Activated T-helper 1 cell treated with anti-CD3 and anti-CD28 coated beads, Interleukin-12 subunit alpha, Interleukin-12 subunit beta, Interleukin-2, Interleukin-4 antibody, amounts not matched to agents 30 ng/mL and 10 ng/mL and 1 ng/mL, durations not matched to agents 14 hours and 24 hours and 36 hours (primary cell): ENCODE measurements at regions not wholly inside any gene's neighbourhood (a gene's known extent, or its start where the extent isn't known, plus 50 kb on each side); places are given as distances from the start of the nearest gene placed in this dataset.
"Not testable (repeated sequence)": the region's sequence is repeated elsewhere in the genome, so short reads cannot be mapped to it uniquely, and the experiment has no call there.

ENCODE experiments used
- DNase-seq: peaks from one replicate; pipeline ENCODE4 v3.0.0; 2021; ENCODE audit warnings: low spot score
- H3K27ac Mint-ChIP-seq: one replicate; pipeline ENCODE4 v1.8.0; 2021; ENCODE audit warnings: mild to moderate bottlenecking, mixed read lengths
- H3K27me3 Mint-ChIP-seq: one replicate; pipeline ENCODE4 v1.8.0; 2022; ENCODE audit warnings: mild to moderate bottlenecking, moderate library complexity, mixed read lengths; ENCODE audit not compliant: insufficient read depth
- H3K36me3 Mint-ChIP-seq: one replicate; pipeline ENCODE4 v1.8.0; 2021; ENCODE audit warnings: low read depth, mixed read lengths
- H3K4me1 Mint-ChIP-seq: one replicate; pipeline ENCODE4 v1.8.0; 2021; ENCODE audit warnings: low read depth, mixed read lengths
- H3K4me3 Mint-ChIP-seq: one replicate; pipeline ENCODE4 v1.8.0; 2021; ENCODE audit warnings: mild to moderate bottlenecking, moderate library complexity, mixed read lengths
- H3K9me3 Mint-ChIP-seq: one replicate; pipeline ENCODE4 v1.8.0; 2021; ENCODE audit warnings: mixed read lengths
- intact Hi-C: fragments of 100-400 bp; cut with micrococcal nuclease; formaldehyde crosslinking; loops from one replicate; pipeline ENCODE4 v1.15.1; 2024

DNA sequence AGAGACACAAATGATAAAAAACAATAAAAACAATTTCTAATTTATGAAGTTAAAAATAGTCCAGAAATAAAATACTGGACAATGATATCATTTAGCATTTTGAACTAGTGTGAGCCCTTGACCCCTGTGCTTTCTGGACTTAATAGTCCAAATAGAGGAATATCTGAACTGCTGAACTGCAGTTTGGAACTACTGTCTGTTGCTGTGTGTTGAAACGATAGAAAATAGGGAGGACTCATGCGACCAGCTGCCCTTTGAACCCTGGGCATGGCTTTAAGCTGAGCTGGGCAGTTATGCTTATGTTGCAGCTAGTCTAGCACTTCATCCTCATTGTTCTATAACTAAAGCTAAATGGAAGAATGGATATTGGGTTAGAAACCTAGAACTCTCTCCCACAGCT lies 99.5 kb downstream of the FMR1NB start:
- H3K27ac Mint-ChIP-seq = no peak overlapping the region
- H3K36me3 Mint-ChIP-seq = no peaks in the 10 kb centered on the region
- no peak overlapping the region for H3K4me3 Mint-ChIP-seq
- H3K9me3 Mint-ChIP-seq = no peaks in the 10 kb centered on the region
- intact Hi-C loops = no loop called here
- no peaks in the 10 kb centered on the region for H3K27me3 Mint-ChIP-seq
- DNase-seq = no peak
- no peaks in the 10 kb centered on the region for H3K4me1 Mint-ChIP-seq

DNA sequence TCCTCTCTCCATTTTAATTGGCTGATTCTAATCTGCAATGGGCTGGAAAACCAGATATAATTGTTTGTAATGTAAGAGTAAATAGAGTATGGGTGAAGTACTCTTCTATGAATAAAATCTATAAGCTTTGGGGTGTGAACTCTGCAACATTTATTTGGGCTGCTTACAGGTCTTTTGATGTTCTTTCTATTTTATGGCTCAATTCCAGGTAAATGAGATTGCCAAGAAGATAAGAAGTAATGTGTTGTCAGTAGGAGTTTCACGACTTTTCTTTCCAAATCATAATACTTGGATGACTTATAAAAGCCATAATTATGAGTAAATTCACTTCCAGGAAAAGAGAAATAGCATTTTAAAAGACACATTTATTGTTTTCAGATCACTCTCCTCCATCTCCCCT lies 103.5 kb downstream of the FMR1NB start:
- Mint-ChIP-seq H3K27ac (no peak overlapping the region), H3K9me3 (no peaks in the 10 kb centered on the region), H3K36me3 (no peaks in the 10 kb centered on the region), H3K4me3 (no peak overlapping the region), H3K27me3 (peaks cover 2% of the 10 kb centered on the region), H3K4me1 (no peaks in the 10 kb centered on the region)
- no peak for DNase-seq
- intact Hi-C loops = no loop called here

DNA sequence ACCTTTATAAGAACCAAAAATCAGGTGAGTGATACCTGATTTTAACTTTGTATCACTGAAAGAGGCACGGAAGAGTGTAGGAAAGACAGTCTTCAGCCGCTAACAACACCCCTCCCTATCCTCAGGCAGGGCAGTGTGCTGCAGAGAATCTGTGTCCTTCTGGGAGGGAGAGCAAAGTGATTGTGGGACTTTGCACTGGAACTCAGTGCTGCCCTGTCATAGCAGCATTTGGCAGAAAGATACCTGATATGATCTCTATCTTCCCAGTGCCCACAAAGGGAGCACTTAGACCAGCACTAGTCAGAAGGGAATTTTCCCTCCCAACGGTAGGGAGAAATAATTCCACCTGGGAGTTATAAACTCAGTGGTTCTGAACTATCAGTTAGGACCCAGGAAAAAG lies 139.0 kb downstream of the FMR1NB start:
- no peak for DNase-seq
- Mint-ChIP-seq H3K27me3 (no peaks in the 10 kb centered on the region), H3K27ac (no peak overlapping the region), H3K9me3 (peaks cover 3% of the 10 kb centered on the region), H3K36me3 (no peaks in the 10 kb centered on the region), H3K4me1 (no peaks in the 10 kb centered on the region), H3K4me3 (no peak overlapping the region)
- intact Hi-C loops = no loop called here

DNA sequence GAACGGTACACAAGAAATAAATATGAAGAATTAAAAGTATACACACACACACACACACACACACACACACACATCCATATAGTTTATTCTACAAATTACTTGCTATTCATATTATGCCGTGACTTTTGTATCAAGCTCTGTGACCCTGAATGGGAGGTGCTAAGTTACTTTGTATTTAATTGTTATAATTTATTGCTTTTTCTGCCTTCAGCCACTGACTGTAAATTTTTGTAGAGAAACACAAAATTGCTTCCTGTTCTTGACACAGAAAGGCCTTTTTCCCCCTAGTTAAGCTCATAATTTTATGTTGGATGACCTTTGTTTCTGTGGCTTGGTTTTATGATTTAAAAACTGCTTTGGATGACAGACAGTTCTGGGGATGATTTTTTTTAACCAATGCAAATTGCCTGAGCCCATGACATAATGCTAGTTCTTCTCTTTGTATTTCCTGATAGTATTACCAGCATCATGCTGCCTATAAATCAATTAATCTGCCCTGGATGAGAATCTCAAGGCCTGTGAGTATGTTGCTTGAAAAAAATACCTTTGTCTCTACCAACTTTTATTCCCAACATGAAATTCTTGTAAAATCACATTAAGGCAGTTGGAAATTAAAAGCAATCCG lies 140.0 kb downstream of the FMR1NB start:
- Mint-ChIP-seq H3K27me3 (no peaks in the 10 kb centered on the region), H3K4me1 (no peaks in the 10 kb centered on the region), H3K4me3 (no peak overlapping the region), H3K36me3 (no peaks in the 10 kb centered on the region), H3K27ac (no peak overlapping the region), H3K9me3 (peaks cover 3% of the 10 kb centered on the region)
- DNase-seq = no peak
- intact Hi-C loops = no loop called here

DNA sequence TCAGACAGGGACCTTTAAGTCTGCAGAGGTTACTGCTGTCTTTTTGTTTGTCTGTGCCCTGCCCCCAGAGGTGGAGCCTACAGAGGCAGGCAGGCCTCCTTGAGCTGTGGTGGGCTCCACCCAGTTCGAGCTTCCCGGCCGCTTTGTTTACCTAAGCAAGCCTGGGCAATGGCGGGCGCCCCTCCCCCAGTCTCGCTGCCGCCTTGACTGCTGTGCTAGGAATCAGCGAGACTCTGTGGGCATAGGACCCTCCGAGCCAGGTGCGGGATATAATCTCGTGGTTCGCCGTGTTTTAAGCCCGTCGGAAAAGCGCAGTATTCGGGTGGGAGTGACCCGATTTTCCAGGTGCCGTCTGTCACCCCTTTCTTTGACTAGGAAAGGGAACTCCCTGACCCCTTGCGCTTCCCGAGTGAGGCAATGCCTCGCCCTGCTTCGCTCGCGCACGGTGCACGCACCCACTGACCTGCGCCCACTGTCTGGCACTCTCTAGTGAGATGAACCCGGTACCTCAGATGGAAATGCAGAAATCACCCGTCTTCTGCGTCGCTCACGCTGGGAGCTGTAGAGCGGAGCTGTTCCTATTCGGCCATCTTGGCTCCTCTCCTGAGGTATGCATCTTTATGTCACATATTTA lies 147.9 kb downstream of the FMR1NB start:
- H3K36me3 Mint-ChIP-seq, H3K27ac Mint-ChIP-seq, DNase-seq, intact Hi-C loops, H3K4me1 Mint-ChIP-seq, H3K27me3 Mint-ChIP-seq, H3K4me3 Mint-ChIP-seq, H3K9me3 Mint-ChIP-seq: not testable (repeated sequence)

DNA sequence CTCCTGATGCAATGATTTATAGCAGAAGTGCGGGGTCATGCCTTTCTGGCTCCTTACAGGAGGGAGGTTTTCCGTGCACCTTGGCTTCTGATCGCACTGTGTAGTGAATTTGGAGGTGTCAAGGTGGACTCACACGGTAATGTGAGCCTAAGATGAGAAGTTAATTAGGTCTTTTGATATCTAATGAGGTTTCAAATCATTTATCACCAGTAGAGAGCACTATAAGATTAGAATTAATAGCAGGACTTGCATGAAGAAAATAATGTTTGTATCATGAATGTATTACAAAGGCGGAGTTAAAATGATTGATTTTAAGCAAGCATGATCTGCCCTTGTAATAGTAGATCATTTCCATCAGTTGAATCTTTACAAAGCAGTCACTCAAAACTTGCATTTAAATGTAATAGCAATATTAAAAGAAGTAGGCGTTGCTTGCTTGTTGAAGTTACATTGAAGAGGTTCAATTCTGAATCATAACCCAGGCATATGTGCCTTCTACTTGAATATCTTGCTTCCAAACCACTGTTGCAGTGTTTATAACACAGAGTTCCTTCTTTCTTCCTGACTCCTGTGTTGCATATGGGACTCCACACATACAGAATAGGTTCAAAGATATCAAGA lies 152.1 kb downstream of the FMR1NB start:
- DNase-seq = no peak
- no peaks in the 10 kb centered on the region for H3K27me3 Mint-ChIP-seq
- H3K36me3 Mint-ChIP-seq = no peaks in the 10 kb centered on the region
- H3K9me3 Mint-ChIP-seq = no peaks in the 10 kb centered on the region
- H3K4me1 Mint-ChIP-seq = no peaks in the 10 kb centered on the region
- intact Hi-C loops = loop anchor here (5.0 kb wide), 1 partner anchor 1154 kb away; no protein-coding TSS in a partner anchor
- H3K27ac Mint-ChIP-seq = no peak overlapping the region
- H3K4me3 Mint-ChIP-seq = no peak overlapping the region

DNA sequence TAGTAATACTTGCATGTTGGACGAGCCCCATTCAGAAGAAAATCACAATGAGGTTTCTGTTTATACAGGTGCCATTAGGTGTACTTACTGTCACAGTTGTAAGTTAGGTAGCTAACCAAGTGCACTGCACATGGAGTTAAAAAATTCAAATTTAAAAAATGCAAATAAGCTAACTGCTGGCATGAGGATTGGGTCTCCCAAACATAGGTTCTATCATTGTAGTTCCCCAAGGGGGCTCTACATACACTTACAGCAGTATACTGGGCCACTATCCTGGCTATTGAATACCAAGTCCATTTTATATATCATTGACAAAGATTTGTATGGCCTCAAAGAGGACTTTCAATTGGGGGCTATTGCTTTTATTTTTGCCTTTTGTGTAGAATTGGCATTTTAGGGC lies 153.4 kb downstream of the FMR1NB start:
- H3K9me3 Mint-ChIP-seq = no peaks in the 10 kb centered on the region
- H3K36me3 Mint-ChIP-seq = no peaks in the 10 kb centered on the region
- H3K27me3 Mint-ChIP-seq = no peaks in the 10 kb centered on the region
- no peak overlapping the region for H3K4me3 Mint-ChIP-seq
- H3K4me1 Mint-ChIP-seq = no peaks in the 10 kb centered on the region
- DNase-seq = no peak
- H3K27ac Mint-ChIP-seq = no peak overlapping the region
- intact Hi-C loops = loop anchor here (5.0 kb wide), 1 partner anchor 1153 kb away; no protein-coding TSS in a partner anchor

DNA sequence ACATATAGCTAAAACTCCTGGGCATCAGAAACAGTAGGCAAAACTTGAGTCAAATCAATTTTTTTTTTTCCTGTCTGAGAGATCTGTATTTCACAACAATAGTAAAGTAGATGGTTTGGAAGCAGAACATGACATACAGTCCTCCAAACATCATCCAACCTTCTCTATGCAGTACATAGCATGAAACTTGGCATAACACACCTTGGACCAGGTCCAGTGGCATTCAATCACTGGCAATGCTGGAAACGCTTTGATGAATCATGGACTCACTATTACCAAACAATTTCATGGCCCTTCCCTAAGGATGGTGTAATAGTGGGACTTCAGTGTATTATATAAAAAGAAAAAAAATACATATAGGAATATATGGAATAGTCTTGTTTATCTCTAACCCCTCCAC lies 154.6 kb downstream of the FMR1NB start:
- no peaks in the 10 kb centered on the region for H3K4me1 Mint-ChIP-seq
- intact Hi-C loops = no loop called here
- H3K36me3 Mint-ChIP-seq = no peaks in the 10 kb centered on the region
- H3K27ac Mint-ChIP-seq = no peak overlapping the region
- H3K27me3 Mint-ChIP-seq = no peaks in the 10 kb centered on the region
- no peak overlapping the region for H3K4me3 Mint-ChIP-seq
- H3K9me3 Mint-ChIP-seq = no peaks in the 10 kb centered on the region
- DNase-seq = no peak

DNA sequence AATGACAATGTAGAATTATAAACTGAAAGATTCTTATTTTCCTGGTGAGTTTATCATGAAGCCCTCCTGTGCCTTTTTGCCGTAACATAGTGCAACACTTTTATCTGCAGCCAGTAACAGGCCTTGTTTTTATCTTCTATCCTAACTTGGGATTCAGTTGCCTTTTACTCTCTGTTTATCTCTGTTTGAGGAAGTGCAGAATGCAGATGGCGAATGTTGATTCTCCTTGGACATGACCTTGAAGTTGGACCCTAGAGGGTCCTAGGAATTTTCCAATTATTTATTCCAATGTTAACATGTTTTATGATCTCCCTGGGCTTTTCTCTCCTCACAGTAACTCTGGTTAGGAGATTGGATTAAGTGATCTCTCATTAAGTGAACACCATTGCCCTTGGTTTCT lies 165.0 kb downstream of the FMR1NB start:
- intact Hi-C loops = no loop called here
- no peak overlapping the region for H3K27ac Mint-ChIP-seq
- H3K27me3 Mint-ChIP-seq = no peaks in the 10 kb centered on the region

DNA sequence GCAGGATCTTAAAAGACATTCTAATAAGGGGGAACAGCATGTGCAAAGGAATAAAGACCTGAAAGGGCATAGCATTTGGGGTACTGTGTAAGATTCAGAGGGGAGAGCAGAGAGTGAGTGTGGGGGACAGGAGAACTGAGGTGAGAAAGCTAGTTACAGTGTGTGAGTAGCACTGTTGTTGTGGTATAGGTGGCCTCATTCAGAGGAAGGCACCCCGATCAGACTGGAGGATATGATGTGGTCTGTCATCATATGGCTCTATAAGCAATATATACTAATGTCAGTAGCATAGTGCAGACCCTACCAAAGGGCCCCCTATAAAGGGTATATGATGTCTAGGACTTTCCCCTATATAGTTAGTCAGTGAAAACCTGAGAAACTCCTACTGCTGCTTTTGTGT lies 175.8 kb downstream of the FMR1NB start:
- Mint-ChIP-seq H3K4me1 (no peaks in the 10 kb centered on the region), H3K27me3 (no peaks in the 10 kb centered on the region), H3K9me3 (peaks cover 3% of the 10 kb centered on the region), H3K4me3 (no peak overlapping the region), H3K36me3 (no peaks in the 10 kb centered on the region), H3K27ac (no peak overlapping the region)
- intact Hi-C loops = no loop called here
- DNase-seq = no peak

More for the DNA sequence above, 165.0 kb downstream of the FMR1NB start:
- Mint-ChIP-seq H3K9me3 (no peaks in the 10 kb centered on the region), H3K36me3 (no peaks in the 10 kb centered on the region), H3K4me1 (no peaks in the 10 kb centered on the region), H3K4me3 (no peak overlapping the region)
- DNase-seq = no peak

DNA sequence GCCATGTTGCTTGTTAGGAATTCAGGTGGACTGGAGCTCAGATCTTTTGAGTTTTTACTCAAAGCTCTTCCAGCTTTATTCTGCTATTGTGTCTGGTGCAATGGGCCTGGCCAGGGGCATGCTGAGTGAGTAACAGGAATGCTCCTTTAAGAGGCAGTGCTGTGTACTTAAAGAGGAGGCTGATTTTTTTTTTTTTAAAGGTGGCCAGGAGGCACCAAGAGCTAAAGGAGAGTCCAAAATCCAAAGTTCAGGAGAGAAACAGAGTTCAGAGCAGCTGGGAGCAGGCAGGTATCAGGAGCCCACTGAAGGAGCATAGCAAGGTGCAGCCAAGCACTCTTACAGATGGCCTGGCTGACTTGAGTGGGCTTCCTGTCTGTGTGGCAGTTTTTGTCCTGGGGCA lies 178.7 kb downstream of the FMR1NB start:
- H3K4me1 Mint-ChIP-seq = no peaks in the 10 kb centered on the region
- H3K27ac Mint-ChIP-seq = no peak overlapping the region
- H3K36me3 Mint-ChIP-seq = no peaks in the 10 kb centered on the region
- intact Hi-C loops = no loop called here
- H3K4me3 Mint-ChIP-seq = no peak overlapping the region
- DNase-seq = no peak
- H3K9me3 Mint-ChIP-seq = peaks cover 2% of the 10 kb centered on the region
- no peaks in the 10 kb centered on the region for H3K27me3 Mint-ChIP-seq

DNA sequence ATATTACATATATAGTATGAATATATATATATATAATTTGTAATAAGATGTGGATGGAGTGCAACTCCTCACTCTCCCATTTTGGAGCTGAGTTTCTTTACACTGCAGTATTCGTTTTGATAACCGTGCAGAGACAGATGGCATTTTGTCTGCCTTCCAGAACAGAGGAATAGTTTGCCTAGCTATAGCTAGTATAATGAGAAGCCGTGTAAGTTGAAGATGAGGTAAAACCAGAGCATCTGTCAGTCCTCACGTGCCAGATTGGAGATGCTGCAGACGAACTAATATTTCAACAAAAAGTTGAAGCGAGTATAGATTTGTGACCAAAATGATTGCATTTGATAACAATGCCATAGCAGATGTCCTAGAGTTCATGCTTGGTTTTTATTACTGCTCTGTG lies 180.6 kb downstream of the FMR1NB start:
- intact Hi-C loops = no loop called here
- no peaks in the 10 kb centered on the region for H3K4me1 Mint-ChIP-seq
- H3K9me3 Mint-ChIP-seq = no peaks in the 10 kb centered on the region

DNA sequence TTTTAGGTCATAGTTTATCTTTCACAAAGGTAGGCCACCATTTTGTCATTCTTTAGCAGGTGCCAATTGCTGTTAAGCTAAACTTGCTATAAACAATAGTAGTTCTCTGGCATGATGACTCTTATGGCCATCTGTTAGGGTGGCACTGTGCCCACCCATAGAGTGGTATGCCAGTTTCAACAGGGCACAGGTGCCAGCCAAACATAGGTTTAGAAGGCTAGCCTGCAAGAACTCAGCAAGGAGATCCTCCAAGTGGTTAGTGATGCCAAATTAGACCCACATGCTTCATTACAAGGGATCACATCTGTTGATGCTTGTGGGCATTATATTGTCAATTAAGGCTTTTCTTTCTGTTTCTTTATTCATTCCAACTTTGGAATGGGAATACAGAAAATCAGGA lies 204.5 kb downstream of the FMR1NB start:
- intact Hi-C loops = no loop called here
- H3K4me3 Mint-ChIP-seq = no peak overlapping the region

More for the DNA sequence above, 180.6 kb downstream of the FMR1NB start:
- Mint-ChIP-seq H3K27ac (no peak overlapping the region), H3K36me3 (no peaks in the 10 kb centered on the region), H3K4me3 (no peak overlapping the region), H3K27me3 (no peaks in the 10 kb centered on the region)
- DNase-seq = no peak

More for the DNA sequence above, 204.5 kb downstream of the FMR1NB start:
- Mint-ChIP-seq H3K4me1 (no peaks in the 10 kb centered on the region), H3K27me3 (no peaks in the 10 kb centered on the region), H3K36me3 (no peaks in the 10 kb centered on the region), H3K9me3 (no peaks in the 10 kb centered on the region), H3K27ac (no peak overlapping the region)
- DNase-seq = no peak
